VCaP (cell line): ENCODE measurements at regions not wholly inside any gene's neighbourhood (a gene's known extent, or its start where the extent isn't known, plus 50 kb on each side); places are given as distances from the start of the nearest gene placed in this dataset.

Source experiments
- H3K27ac ChIP-seq: fragments of 450-650 bp; 2 replicates; pipeline ENCODE4 v1.5.1; 2017
- CTCF ChIP-seq: fragments of 450-650 bp; conservative IDR thresholded peaks from 2 replicates; pipeline ENCODE4 v1.5.1; 2017; ENCODE audit warnings: mild to moderate bottlenecking, moderate library complexity

DNA sequence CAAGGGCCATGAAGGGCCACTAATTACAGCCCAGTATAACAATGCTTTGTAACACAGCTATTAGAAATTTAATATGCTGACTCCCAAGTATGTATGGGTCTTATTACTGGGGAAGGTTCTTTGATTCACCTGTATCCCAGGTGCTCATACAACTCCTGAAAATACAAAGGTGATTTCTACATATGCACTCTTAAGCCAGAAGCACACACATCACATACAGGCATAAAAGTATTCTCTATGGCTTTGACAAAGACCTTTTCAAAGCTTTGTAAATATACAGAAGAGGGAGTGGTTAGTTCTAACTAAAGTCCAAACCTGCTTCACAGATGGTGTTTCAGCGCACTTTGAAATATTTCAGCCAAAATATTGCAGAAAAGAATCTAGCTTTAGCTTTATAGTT is 191.5 kb downstream of the SNCA start:
- no peak overlapping the region for H3K27ac ChIP-seq
- no peak for TF ChIP-seq CTCF

DNA sequence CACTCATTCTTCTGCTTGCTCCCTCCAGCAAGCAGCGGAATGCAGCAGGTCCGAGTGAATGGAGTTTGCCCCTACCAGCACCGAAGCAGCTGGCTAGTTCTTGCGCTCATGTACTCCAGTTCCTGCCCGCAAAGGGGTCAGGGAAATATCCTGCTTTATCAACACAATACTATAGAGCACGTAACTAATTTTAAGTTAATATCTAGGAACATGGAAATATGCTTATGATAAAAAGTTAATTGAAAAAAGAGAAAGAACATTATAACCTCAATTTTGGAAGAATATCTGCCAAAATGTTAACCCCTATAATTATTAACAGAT is 195.6 kb downstream of the SNCA start:
- peak; percentile 59 for TF ChIP-seq CTCF

DNA sequence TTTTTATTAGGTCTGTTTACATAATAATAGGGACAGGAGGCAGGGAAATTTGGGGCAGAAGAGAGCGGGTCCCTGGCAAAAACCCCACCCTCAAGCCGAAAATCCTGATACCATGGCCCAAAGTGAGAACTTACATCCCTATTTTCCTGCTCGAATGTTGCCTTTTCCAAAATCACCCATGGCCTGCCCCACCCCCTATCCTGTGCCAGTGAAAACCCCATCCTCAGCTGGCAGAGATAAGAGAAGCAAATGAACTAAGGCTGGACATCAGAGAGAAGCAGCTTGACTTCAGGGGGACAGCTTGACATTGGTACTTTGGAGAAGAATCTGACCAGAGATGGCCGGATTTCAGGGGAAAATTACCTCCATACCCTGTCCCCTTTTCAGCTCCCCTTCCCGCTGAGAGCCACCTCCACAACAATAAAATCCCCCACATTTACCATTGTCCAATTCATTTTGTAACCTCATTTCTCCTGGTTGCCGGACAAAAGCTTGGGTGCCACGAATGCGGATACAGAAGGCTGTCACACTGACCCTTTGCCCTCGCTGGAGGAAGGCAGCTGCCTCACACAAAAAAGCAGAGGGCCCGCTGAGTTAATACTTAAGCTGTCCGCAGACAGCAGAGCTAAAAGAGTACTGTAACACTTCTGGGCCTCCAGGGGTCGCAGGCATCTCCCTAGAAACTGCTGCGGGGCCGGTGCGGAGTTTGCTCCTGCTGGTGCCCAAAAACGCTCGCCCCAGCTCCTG is 196.2 kb downstream of the SNCA start:
- H3K27ac ChIP-seq, result no peak overlapping the region
- TF ChIP-seq CTCF, result peak; percentile 88

More for the DNA sequence above, 195.6 kb downstream of the SNCA start:
- no peak overlapping the region for H3K27ac ChIP-seq

DNA sequence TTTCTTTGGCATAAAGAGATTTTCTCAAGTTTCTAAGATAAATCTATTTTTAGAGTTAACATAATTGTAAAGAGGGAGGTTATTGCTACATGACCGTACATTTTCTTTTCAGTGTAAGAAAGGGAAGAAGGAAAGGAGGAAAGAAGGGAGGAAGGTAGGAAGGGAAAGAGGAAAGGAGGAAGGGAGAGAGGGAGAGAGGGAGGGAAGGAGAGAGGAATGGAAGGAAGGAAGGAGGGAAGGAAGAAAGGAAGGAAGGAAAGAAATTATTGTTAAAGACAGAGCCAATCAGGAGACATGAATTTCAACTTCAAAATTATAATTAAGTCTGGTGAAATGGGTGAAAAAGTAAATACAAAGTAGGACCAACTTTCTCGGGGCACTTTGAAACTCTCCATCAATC is 197.6 kb downstream of the SNCA start:
- no peak for TF ChIP-seq CTCF
- no peak overlapping the region for H3K27ac ChIP-seq

GRCh38 chr4:89625599-89626293 is 211.2 kb downstream of the SNCA start:
- no peak for TF ChIP-seq CTCF
- H3K27ac ChIP-seq, result no peak overlapping the region

GRCh38 chr4:89619206-89619962 is 217.6 kb downstream of the SNCA start:
- no peak overlapping the region for H3K27ac ChIP-seq
- TF ChIP-seq CTCF, result no peak

GRCh38 chr4:89618151-89618550 is 218.8 kb downstream of the SNCA start:
- H3K27ac ChIP-seq, result no peak overlapping the region
- no peak for TF ChIP-seq CTCF
